SHP77 (cell line): ENCODE measurements at regions not wholly inside any gene's neighbourhood (a gene's known extent, or its start where the extent isn't known, plus 50 kb on each side); places are given as distances from the start of the nearest gene placed in this dataset.

Experiments used
- DNase-seq, 2 experiments: peaks; one replicate each; lab custom pipeline; 2025; lab: John Stamatoyannopoulos, UW

DNA sequence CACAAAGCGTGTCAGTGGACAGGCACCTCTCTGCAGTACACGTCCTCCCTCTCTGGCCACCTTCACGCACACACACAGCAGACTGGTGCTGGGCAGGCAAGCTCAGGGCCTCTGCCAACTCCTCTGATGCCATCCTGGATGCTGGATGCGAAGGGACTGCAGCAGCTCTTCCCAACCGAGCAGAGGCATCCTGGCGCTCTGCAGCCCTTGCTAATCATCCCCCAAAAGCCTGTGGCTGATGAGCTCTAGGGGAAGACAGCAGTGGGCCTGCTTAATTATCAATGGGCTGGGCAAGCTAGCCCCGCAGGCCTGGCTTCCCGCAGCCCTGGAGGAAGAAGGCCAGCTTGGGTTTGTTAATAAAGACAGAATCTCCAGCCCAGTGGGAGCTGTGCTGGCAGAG, 71.3 kb upstream of the TEX51 start:
- no peak for DNase-seq

DNA sequence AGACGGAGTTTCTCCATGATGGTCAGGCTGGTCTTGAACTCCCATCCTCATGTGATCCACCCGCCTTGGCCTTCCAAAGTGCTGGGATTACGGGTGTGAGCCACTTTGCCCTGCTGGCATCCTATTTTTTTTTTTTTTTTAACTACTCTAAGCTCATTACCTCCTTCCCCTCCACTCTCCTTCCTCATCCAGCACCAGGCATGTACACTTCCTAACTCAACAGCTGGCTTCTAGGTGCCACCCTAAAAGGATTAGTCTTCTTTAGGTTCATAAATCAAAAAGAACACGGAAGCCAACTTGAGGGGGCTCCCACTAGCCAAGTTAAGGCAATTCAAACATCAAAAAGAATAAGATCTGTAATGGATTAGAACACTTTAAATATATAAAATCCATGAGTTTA, 70.6 kb upstream of the TEX51 start:
- DNase-seq, result no peak

GRCh38 chr2:126828491-126828890, 70.2 kb upstream of the TEX51 start:
- no peak for DNase-seq

- no peak for DNase-seq
These were observed 67.3 kb upstream of the TEX51 start for GRCh38 chr2:126831234-126832005.

- DNase-seq, result no peak
These were observed 66.7 kb upstream of the TEX51 start for GRCh38 chr2:126832014-126832413.

GRCh38 chr2:126832757-126833156, 65.9 kb upstream of the TEX51 start:
- no peak for DNase-seq

- no peak for DNase-seq
These were observed 64.6 kb upstream of the TEX51 start for GRCh38 chr2:126834006-126834659.

- no peak for DNase-seq
These were observed 63.4 kb upstream of the TEX51 start for GRCh38 chr2:126835261-126835660.

DNA sequence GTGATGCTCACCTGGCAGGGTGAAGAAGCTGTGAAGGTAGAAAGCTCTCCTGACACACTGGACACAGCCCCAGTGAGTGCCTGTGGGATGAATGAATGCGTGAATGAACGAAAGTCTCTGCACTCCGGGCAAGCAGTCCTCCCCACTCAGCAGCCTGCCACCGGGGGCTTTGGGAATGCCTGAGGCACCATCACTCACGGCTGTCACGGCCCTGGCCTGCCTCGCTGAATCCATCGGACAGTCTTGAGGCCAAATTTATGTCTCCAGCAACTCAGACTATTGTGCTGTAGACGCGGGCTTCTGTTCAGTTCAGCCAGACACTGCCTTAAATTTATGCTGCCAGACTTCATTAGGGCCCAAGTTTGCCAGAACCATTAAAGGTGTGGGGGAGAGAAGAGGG, 62.9 kb upstream of the TEX51 start:
- DNase-seq, result no peak

- no peak for DNase-seq
These were observed 61.7 kb upstream of the TEX51 start for GRCh38 chr2:126836761-126837679.

DNA sequence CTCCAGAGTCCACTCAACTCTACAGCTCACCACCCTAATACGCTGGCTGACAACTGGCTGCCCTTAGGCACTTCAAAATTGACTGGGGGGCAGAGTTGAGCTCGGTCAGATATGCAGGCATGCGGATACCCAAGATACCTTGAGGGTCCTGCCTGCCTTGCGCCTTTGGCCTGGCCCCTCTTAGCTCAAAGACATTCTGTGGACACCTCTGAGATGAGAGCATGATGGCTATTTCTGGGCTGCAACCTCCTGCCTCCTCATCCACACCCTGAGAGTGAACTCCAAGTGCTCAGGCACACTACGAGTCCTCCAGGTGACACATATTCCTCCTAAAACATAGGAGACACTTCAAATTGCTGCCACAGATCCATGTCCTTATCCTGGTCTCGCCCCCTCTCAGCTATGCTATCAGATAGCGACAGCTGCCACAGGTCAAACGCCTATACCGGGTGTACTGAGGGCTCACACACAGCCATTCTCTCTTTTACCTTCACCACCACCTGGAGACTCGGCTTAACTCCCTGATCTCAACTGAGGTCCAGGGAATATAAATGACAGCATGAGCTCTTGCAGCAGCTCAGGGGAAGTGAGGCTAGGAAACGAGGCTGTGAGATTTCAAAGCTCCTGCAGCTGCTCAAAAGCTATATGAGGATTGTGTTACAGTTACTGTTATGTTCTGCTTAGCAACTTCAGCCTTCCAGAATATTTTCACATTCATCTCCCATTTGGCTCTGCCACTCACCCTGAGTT, 60.5 kb upstream of the TEX51 start:
- DNase-seq, result no peak

DNA sequence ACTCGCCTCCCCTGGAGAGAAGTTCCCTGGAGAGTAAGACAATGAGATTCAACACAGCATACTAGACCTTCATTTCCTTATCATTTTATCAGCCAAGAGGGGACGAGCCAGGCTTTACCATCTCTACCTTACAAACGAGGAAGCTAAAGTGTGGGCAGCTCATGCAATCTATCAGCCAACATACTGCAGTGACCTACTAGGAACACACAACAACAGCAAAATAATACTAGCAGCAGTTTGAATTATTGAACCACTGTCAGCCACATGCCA, 60.0 kb upstream of the TEX51 start:
- no peak for DNase-seq

DNA sequence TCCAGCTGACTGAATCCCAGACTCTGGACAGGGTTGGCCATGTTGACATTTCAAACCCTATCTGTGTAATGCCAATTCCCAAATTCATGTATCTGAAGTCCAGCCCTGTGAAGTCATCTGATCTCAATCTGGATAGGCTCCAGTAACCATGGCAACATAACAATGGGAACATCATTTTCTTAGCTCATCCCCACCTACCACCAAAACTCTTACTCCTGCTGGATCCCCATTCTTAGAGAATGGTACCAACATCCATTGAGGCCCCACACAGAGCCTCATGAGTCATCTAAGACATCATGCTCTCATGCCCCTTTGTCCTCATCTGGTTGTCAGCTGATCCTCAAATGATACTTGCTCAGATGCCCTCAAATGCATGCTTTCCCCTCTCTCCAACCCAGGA, 58.9 kb upstream of the TEX51 start:
- DNase-seq, result no peak

GRCh38 chr2:126843081-126843480, 55.6 kb upstream of the TEX51 start:
- DNase-seq, result no peak

- no peak for DNase-seq
These were observed 52.4 kb upstream of the TEX51 start for GRCh38 chr2:126846241-126846640.
